A673 (cell line): ENCODE measurements at regions not wholly inside any gene's neighbourhood (a gene's known extent, or its start where the extent isn't known, plus 50 kb on each side); places are given as distances from the start of the nearest gene placed in this dataset.

Experiments
- BruUV-seq: library from RNA; stranded (reverse); fragments of 400-500 nt; replicated peaks from 2 replicates; lab custom pipeline; 2021; lab: Mats Ljungman, UMichigan
- CTCF ChIA-PET: fragments of 300-600 bp; sonication (Branson Sonifier 250); formaldehyde crosslinking; loops from one replicate; lab custom pipeline; 2022; ENCODE audit warnings: antibody characterized with exemption; lab: Charles Lee
- POLR2A ChIA-PET: fragments of 300-600 bp; sonication (Branson Sonifier 250); formaldehyde crosslinking; loops from one replicate; lab custom pipeline; 2022; ENCODE audit warnings: antibody characterized with exemption; ENCODE audit not compliant: low non-redundant PET; lab: Charles Lee
- DNase-seq: peaks from one replicate; pipeline ENCODE4 v3.0.0-alpha.2; 2015; ENCODE audit warnings: low spot score
- H3K27ac ChIP-seq: fragments of 200-600 bp; sonication (generic); 2 replicates; pipeline ENCODE4 v1.5.1; 2016; ENCODE audit warnings: mixed run types, low read depth, mild to moderate bottlenecking, mixed read lengths, antibody characterized with exemption, low read length; ENCODE audit not compliant: poor library complexity, severe bottlenecking
- H3K27me3 ChIP-seq: fragments of 200-600 bp; sonication (generic); replicated peaks from 2 replicates; pipeline ENCODE4 v1.6.1; 2017; ENCODE audit warnings: mixed run types, low read depth, mild to moderate bottlenecking, mixed read lengths, antibody characterized with exemption, low read length; ENCODE audit not compliant: insufficient read depth, poor library complexity
- H3K36me3 ChIP-seq: fragments of 200-600 bp; sonication (generic); 2 replicates; pipeline ENCODE4 v1.6.1; 2016; ENCODE audit warnings: mixed run types, mild to moderate bottlenecking, mixed read lengths, antibody characterized with exemption, low read length; ENCODE audit not compliant: insufficient read depth, poor library complexity, severe bottlenecking
- H3K4me1 ChIP-seq: fragments of 200-600 bp; sonication (generic); 2 replicates; pipeline ENCODE4 v1.6.1; 2017; ENCODE audit warnings: mixed run types, mild to moderate bottlenecking, mixed read lengths, antibody characterized with exemption, low read length; ENCODE audit not compliant: insufficient read depth, poor library complexity, severe bottlenecking
- H3K4me3 ChIP-seq: fragments of 200-600 bp; sonication (generic); 2 replicates; pipeline ENCODE4 v1.5.1; 2016; ENCODE audit warnings: low read depth, mixed run types, mild to moderate bottlenecking, mixed read lengths, low read length; ENCODE audit not compliant: poor library complexity, severe bottlenecking
- H3K9me3 ChIP-seq: fragments of 200-600 bp; sonication (generic); 2 replicates; pipeline ENCODE4 v1.6.1; 2016; ENCODE audit warnings: mixed run types, low read depth, mild to moderate bottlenecking, mixed read lengths, antibody characterized with exemption, low read length; ENCODE audit not compliant: poor library complexity, severe bottlenecking
- CTCF ChIP-seq: fragments of 300-800, 200-600 bp; sonication (generic); conservative IDR thresholded peaks from 2 replicates; pipeline ENCODE4 v1.5.1; 2017; ENCODE audit warnings: low read depth, mild to moderate bottlenecking, antibody characterized with exemption, low read length, moderate library complexity, mixed read lengths
- EZH2 ChIP-seq: fragments of 200-600 bp; sonication (generic); IDR thresholded peaks from 2 replicates; pipeline ENCODE4 v1.6.1; 2017; ENCODE audit warnings: borderline replicate concordance, low read depth, mild to moderate bottlenecking, mixed read lengths, antibody characterized with exemption, low read length; ENCODE audit not compliant: poor library complexity, severe bottlenecking
- intact Hi-C: fragments of 100-400 bp; cut with micrococcal nuclease; formaldehyde crosslinking; loops from one replicate; pipeline ENCODE4 v1.10.0; 2022; ENCODE audit not compliant: unreplicated experiment

- DNase-seq, result no peak
- CTCF ChIA-PET, result no interaction called here
- intact Hi-C loops, result no loop called here
- POLR2A ChIA-PET, result no interaction called here
- H3K4me1 ChIP-seq, result no peaks in the 10 kb centered on the region
- H3K27ac ChIP-seq, result no peak overlapping the region
- no peak for TF ChIP-seq CTCF
- no peak for TF ChIP-seq EZH2
- H3K9me3 ChIP-seq, result no peaks in the 10 kb centered on the region
- no peaks in the 10 kb centered on the region for H3K36me3 ChIP-seq
- H3K27me3 ChIP-seq, result no peaks in the 10 kb centered on the region
- H3K4me3 ChIP-seq, result no peak overlapping the region
- BruUV-seq, result no TSS peak
These were observed 136.7 kb upstream of the CARMIL1 start for GRCh38 chr6:25142506-25142905.

- ChIA-PET POLR2A (interaction anchor here (0.6 kb wide), 1 partner anchor 822 kb away, joined by 3 read pairs; no protein-coding TSS in a partner anchor), CTCF (no interaction called here)
- Histone ChIP-seq H3K4me1 (no peaks in the 10 kb centered on the region), H3K27ac (no peak overlapping the region), H3K27me3 (no peaks in the 10 kb centered on the region), H3K4me3 (no peak overlapping the region), H3K36me3 (no peaks in the 10 kb centered on the region), H3K9me3 (no peaks in the 10 kb centered on the region)
- no TSS peak for BruUV-seq
- intact Hi-C loops, result no loop called here
- DNase-seq, result no peak
- TF ChIP-seq CTCF (no peak), EZH2 (no peak)
These were observed 134.3 kb upstream of the CARMIL1 start for GRCh38 chr6:25144919-25145318.

- DNase-seq, result no peak
- no TSS peak for BruUV-seq
- TF ChIP-seq CTCF (no peak), EZH2 (no peak)
- H3K27me3 ChIP-seq, result no peaks in the 10 kb centered on the region
- intact Hi-C loops, result no loop called here
- POLR2A ChIA-PET, result no interaction called here
- CTCF ChIA-PET, result no interaction called here
- no peaks in the 10 kb centered on the region for H3K36me3 ChIP-seq
- no peak overlapping the region for H3K27ac ChIP-seq
- no peak overlapping the region for H3K4me3 ChIP-seq
- no peaks in the 10 kb centered on the region for H3K4me1 ChIP-seq
- no peaks in the 10 kb centered on the region for H3K9me3 ChIP-seq
These were observed 132.0 kb upstream of the CARMIL1 start for GRCh38 chr6:25147223-25147622.
